ENCODE measurements at regions not wholly inside any gene's neighbourhood (a gene's known extent, or its start where the extent isn't known, plus 50 kb on each side); places are given as distances from the start of the nearest gene placed in this dataset.

DNA sequence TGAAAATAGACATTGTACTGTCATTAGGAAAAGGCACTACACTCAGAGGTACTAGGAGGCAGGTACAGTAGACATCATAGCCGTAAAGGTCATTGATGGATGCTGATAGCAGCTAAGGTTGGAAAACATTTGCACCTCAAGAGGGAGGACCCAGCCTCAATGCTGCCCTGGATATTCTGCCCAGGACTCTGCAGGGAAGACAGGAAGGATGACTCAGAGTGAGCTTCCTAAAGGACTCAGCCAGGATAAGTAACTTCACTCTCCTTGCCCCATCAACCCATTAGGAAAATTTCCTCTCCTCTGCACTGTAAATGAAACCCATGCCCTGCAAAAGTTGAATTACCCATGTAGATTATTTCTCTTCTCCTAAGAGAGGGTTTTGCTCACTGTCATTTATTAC, 617.9 kb upstream of the MKI67 start:
- TF ChIP-seq, protein P1, sequence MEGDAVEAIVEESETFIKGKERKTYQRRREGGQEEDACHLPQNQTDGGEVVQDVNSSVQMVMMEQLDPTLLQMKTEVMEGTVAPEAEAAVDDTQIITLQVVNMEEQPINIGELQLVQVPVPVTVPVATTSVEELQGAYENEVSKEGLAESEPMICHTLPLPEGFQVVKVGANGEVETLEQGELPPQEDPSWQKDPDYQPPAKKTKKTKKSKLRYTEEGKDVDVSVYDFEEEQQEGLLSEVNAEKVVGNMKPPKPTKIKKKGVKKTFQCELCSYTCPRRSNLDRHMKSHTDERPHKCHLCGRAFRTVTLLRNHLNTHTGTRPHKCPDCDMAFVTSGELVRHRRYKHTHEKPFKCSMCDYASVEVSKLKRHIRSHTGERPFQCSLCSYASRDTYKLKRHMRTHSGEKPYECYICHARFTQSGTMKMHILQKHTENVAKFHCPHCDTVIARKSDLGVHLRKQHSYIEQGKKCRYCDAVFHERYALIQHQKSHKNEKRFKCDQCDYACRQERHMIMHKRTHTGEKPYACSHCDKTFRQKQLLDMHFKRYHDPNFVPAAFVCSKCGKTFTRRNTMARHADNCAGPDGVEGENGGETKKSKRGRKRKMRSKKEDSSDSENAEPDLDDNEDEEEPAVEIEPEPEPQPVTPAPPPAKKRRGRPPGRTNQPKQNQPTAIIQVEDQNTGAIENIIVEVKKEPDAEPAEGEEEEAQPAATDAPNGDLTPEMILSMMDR (IDR thresholded peaks at IDR 0.05), result no peak
- no peak for TF ChIP-seq POLR2A (IDR thresholded peaks at IDR 0.05)
